ENCODE measurements at regions not wholly inside any gene's neighbourhood (a gene's known extent, or its start where the extent isn't known, plus 50 kb on each side); places are given as distances from the start of the nearest gene placed in this dataset.

GRCh38 chr4:176453079-176453478 lies 133.3 kb downstream of the SPCS3 start:
- H2AFZ ChIP-seq (ENCODE audit: low read length), result no peak overlapping the region
- no peak overlapping the region for H3K9ac ChIP-seq (ENCODE audit: insufficient read depth, low read depth, low read length)
- BruUV-seq (replicated peaks), result no TSS peak
- H4K20me1 ChIP-seq (ENCODE audit: insufficient read depth, low read length), result no peaks in the 10 kb centered on the region
- FAIRE-seq (no peak), DNase-seq (ENCODE audit: low spot score) (no peak), ATAC-seq (no peak)
- no peaks in the 10 kb centered on the region for H3K27me3 ChIP-seq (ENCODE audit: control insufficient read depth in 1 of 2, insufficient read depth in 2 of 2, low read length in 2 of 2)
- no peaks in the 10 kb centered on the region for H3K4me1 ChIP-seq (ENCODE audit: insufficient read depth, low read length)
- in situ Hi-C loops (cut with HindIII; ENCODE audit: extremely low pct_ligation_motif_present, low pct_unique_long_range_greater_than_20kb), result no loop called here
- CTCF ChIA-PET (ENCODE audit: low intra/inter-chr PET ratio, low total read pairs), result no interaction called here
- POLR2A ChIA-PET, result no interaction called here
- H3K79me2 ChIP-seq (ENCODE audit: insufficient read depth, low read length), result no peaks in the 10 kb centered on the region
- no peak overlapping the region for H3K4me3 ChIP-seq (replicated peaks in 1 of 3; ENCODE audit: insufficient read depth in 1 of 3, low read depth in 2 of 3, low read length in 3 of 3)
- H3K27ac ChIP-seq (ENCODE audit: extremely low read length, insufficient read depth, low read length), result no peak overlapping the region
- H3K9me3 ChIP-seq (ENCODE audit: low read length), result no peaks in the 10 kb centered on the region
- H3K4me2 ChIP-seq (ENCODE audit: low read depth, low read length), result no peak overlapping the region
- no peaks in the 10 kb centered on the region for H3K36me3 ChIP-seq (replicated peaks in 1 of 2; ENCODE audit: control insufficient read depth in 1 of 2, insufficient read depth in 2 of 2, low read length in 2 of 2)
- intact Hi-C loops (cut with micrococcal nuclease; ENCODE audit: unreplicated experiment), result no loop called here
- TF ChIP-seq RAD21 (CRISPR knock-in tag; IDR thresholded peaks at IDR 0.05) (no peak), ZNF180 (CRISPR knock-in tag; IDR thresholded peaks at IDR 0.05; ENCODE audit: borderline replicate concordance, low read depth) (no peak), CSRNP2 (CRISPR knock-in tag; conservative IDR thresholded peaks at IDR 0.05; ENCODE audit: low read depth) (no peak), ZNF276 (CRISPR knock-in tag; IDR thresholded peaks at IDR 0.05; ENCODE audit: low read depth) (no peak), DNMT1 (CRISPR knock-in tag; IDR thresholded peaks at IDR 0.05) (no peak), CBX1 (IDR thresholded peaks at IDR 0.05; ENCODE audit: low read depth) (no peak), KLF12 (CRISPR knock-in tag; IDR thresholded peaks at IDR 0.05; ENCODE audit: borderline replicate concordance) (no peak), PBX3 (CRISPR knock-in tag; IDR thresholded peaks at IDR 0.05; ENCODE audit: borderline replicate concordance) (no peak), ZNF512 (CRISPR knock-in tag; IDR thresholded peaks at IDR 0.05) (no peak), AHDC1 (CRISPR knock-in tag; IDR thresholded peaks at IDR 0.05; ENCODE audit: borderline replicate concordance) (no peak), NFRKB (IDR thresholded peaks at IDR 0.05) (no peak), THAP7 (CRISPR knock-in tag; IDR thresholded peaks at IDR 0.05) (no peak), ZNF354B (CRISPR knock-in tag; IDR thresholded peaks at IDR 0.05) (no peak)
